Fibroblast of lung (primary cell): ENCODE measurements at regions not wholly inside any gene's neighbourhood (a gene's known extent, or its start where the extent isn't known, plus 50 kb on each side); places are given as distances from the start of the nearest gene placed in this dataset.
"Not testable (repeated sequence)": the region's sequence is repeated elsewhere in the genome, so short reads cannot be mapped to it uniquely, and the experiment has no call there.

Experiments used
- DNase-seq, 2 donors: peaks; one replicate each; pipeline versions ENCODE4 v3.0.0 to v3.0.0-alpha.2; 2010; ENCODE audit warnings: low read depth in 2 of 2
- H2AFZ ChIP-seq: 2 replicates; pipeline ENCODE4 v1.5.1; 2012; ENCODE audit warnings: low read length, control low read depth, inconsistent platforms
- H3K27ac ChIP-seq: 2 replicates; pipeline ENCODE4 v1.5.1; 2011; ENCODE audit warnings: low read length, control low read depth; ENCODE audit not compliant: insufficient read depth
- H3K27me3 ChIP-seq: 2 replicates; pipeline ENCODE4 v1.5.1; 2011; ENCODE audit warnings: mild to moderate bottlenecking, low read length; ENCODE audit not compliant: control insufficient read depth, insufficient read depth
- H3K36me3 ChIP-seq: 2 replicates; pipeline ENCODE4 v1.5.1; 2011; ENCODE audit warnings: low read length; ENCODE audit not compliant: control insufficient read depth, insufficient read depth
- H3K4me1 ChIP-seq: 2 replicates; pipeline ENCODE4 v1.5.1; 2011; ENCODE audit warnings: low read length; ENCODE audit not compliant: control insufficient read depth, insufficient read depth; ENCODE audit errors: extremely low read depth
- H3K4me2 ChIP-seq: 2 replicates; pipeline ENCODE4 v1.5.1; 2011; ENCODE audit warnings: low read length, control low read depth; ENCODE audit not compliant: insufficient read depth; ENCODE audit errors: extremely low read depth
- H3K4me3 ChIP-seq, 4 experiments: fragments of 200-600 bp in 1 of 4; sonication (generic) in 1 of 4; replicated peaks in 1 of 4; 2 replicates each; pipeline ENCODE4 v1.5.1; 2011 to 2016; ENCODE audit warnings: low read length in 4 of 4, low read depth in 3 of 4, mild to moderate bottlenecking in 3 of 4, control low read depth in 2 of 4, inconsistent platforms in 1 of 4, mixed read lengths in 1 of 4; ENCODE audit not compliant: insufficient read depth in 1 of 4; ENCODE audit errors: control extremely low read depth in 1 of 4
- H3K79me2 ChIP-seq: 2 replicates; pipeline ENCODE4 v1.5.1; 2012; ENCODE audit warnings: mild to moderate bottlenecking, low read length, inconsistent platforms; ENCODE audit not compliant: control insufficient read depth, insufficient read depth
- H3K9ac ChIP-seq: 2 replicates; pipeline ENCODE4 v1.5.1; 2011; ENCODE audit warnings: mild to moderate bottlenecking, low read length, control low read depth; ENCODE audit not compliant: insufficient read depth
- H3K9me3 ChIP-seq: 2 replicates; pipeline ENCODE4 v1.5.1; 2012; ENCODE audit warnings: low read depth, low read length; ENCODE audit not compliant: control insufficient read depth, insufficient read depth
- H4K20me1 ChIP-seq: 2 replicates; pipeline ENCODE4 v1.5.1; 2011; ENCODE audit warnings: low read length; ENCODE audit not compliant: control insufficient read depth, insufficient read depth; ENCODE audit errors: extremely low read depth
- EZH2 ChIP-seq: IDR thresholded peaks from 2 replicates; pipeline ENCODE4 v1.5.1; 2012; ENCODE audit warnings: low read length, control low read depth, mild to moderate bottlenecking; ENCODE audit errors: missing control alignments
- TF ChIP-seq, protein P1 (sequence below), 2 donors: IDR thresholded peaks in 1 of 2; conservative IDR thresholded peaks in 1 of 2; 1 replicate in 1 of 2; 2 replicates in 1 of 2; pipeline ENCODE4 v1.5.1; 2011 to 2012; ENCODE audit warnings: low read length in 2 of 2, control low read depth in 1 of 2, inconsistent platforms in 1 of 2, low read depth in 1 of 2, mild to moderate bottlenecking in 1 of 2

GRCh38 chrY:12289415-12289814 lies 411.6 kb upstream of the USP9Y start:
- H3K4me2 ChIP-seq = no peak overlapping the region
- H2AFZ ChIP-seq = no peak overlapping the region
- no peaks in the 10 kb centered on the region for H3K79me2 ChIP-seq
- no peaks in the 10 kb centered on the region for H4K20me1 ChIP-seq
- H3K36me3 ChIP-seq = no peaks in the 10 kb centered on the region
- H3K9ac ChIP-seq = no peak overlapping the region
- no peaks in the 10 kb centered on the region for H3K4me1 ChIP-seq
- H3K9me3 ChIP-seq = no peaks in the 10 kb centered on the region
- no peak for TF ChIP-seq EZH2
- TF ChIP-seq, protein P1, sequence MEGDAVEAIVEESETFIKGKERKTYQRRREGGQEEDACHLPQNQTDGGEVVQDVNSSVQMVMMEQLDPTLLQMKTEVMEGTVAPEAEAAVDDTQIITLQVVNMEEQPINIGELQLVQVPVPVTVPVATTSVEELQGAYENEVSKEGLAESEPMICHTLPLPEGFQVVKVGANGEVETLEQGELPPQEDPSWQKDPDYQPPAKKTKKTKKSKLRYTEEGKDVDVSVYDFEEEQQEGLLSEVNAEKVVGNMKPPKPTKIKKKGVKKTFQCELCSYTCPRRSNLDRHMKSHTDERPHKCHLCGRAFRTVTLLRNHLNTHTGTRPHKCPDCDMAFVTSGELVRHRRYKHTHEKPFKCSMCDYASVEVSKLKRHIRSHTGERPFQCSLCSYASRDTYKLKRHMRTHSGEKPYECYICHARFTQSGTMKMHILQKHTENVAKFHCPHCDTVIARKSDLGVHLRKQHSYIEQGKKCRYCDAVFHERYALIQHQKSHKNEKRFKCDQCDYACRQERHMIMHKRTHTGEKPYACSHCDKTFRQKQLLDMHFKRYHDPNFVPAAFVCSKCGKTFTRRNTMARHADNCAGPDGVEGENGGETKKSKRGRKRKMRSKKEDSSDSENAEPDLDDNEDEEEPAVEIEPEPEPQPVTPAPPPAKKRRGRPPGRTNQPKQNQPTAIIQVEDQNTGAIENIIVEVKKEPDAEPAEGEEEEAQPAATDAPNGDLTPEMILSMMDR (conservative IDR thresholded peaks at IDR 0.05 in 1 of 2, IDR thresholded peaks at IDR 0.05 in 1 of 2; ENCODE audit: low read depth in 1 of 2, low read length in 2 of 2) = no peak
- H3K27me3 ChIP-seq = no peaks in the 10 kb centered on the region
- no peak for DNase-seq
- H3K27ac ChIP-seq = no peak overlapping the region
- no peak overlapping the region for H3K4me3 ChIP-seq

GRCh38 chrY:12292542-12292941 lies 408.5 kb upstream of the USP9Y start:
- TF ChIP-seq, protein P1 (conservative IDR thresholded peaks at IDR 0.05 in 1 of 2, IDR thresholded peaks at IDR 0.05 in 1 of 2; ENCODE audit: low read depth in 1 of 2, low read length in 2 of 2) = no peak
- no peak for TF ChIP-seq EZH2
- H3K4me2 ChIP-seq = no peak overlapping the region
- DNase-seq = no peak
- H3K9me3 ChIP-seq = no peaks in the 10 kb centered on the region
- no peaks in the 10 kb centered on the region for H4K20me1 ChIP-seq
- H2AFZ ChIP-seq = no peak overlapping the region
- H3K27ac ChIP-seq = no peak overlapping the region
- no peaks in the 10 kb centered on the region for H3K36me3 ChIP-seq
- no peaks in the 10 kb centered on the region for H3K27me3 ChIP-seq
- H3K4me1 ChIP-seq = no peaks in the 10 kb centered on the region
- no peak overlapping the region for H3K4me3 ChIP-seq
- no peak overlapping the region for H3K9ac ChIP-seq
- no peaks in the 10 kb centered on the region for H3K79me2 ChIP-seq

GRCh38 chrY:12296460-12296859 lies 404.6 kb upstream of the USP9Y start:
- no peak overlapping the region for H3K4me2 ChIP-seq
- H3K36me3 ChIP-seq = no peaks in the 10 kb centered on the region
- no peak for DNase-seq
- no peak overlapping the region for H3K27ac ChIP-seq
- no peaks in the 10 kb centered on the region for H3K27me3 ChIP-seq
- H3K9ac ChIP-seq = no peak overlapping the region
- H3K4me1 ChIP-seq = no peaks in the 10 kb centered on the region
- no peak overlapping the region for H3K4me3 ChIP-seq
- TF ChIP-seq, protein P1 (conservative IDR thresholded peaks at IDR 0.05 in 1 of 2, IDR thresholded peaks at IDR 0.05 in 1 of 2; ENCODE audit: low read depth in 1 of 2, low read length in 2 of 2) = no peak
- TF ChIP-seq EZH2 = no peak
- no peaks in the 10 kb centered on the region for H3K9me3 ChIP-seq
- no peaks in the 10 kb centered on the region for H3K79me2 ChIP-seq
- no peaks in the 10 kb centered on the region for H4K20me1 ChIP-seq
- H2AFZ ChIP-seq = no peak overlapping the region

DNA sequence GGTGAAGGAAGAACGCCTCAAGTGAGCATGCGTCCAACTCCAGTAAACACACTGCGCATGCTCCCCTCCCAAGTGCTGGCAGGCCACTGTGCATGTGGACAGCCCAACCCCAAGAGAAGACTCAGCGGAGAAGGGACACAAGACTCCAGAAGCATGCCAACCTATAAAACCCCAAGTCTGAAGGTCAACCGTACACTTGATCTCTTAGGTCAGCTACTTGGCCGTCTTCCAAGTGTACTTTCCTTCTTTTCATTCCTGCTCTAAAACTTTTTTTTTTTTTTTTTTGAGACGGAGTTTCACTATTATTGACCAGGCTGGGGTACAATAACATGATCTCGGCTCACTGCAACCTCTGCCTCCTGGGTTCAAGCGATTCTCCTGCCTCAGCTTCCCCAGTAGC lies 401.2 kb upstream of the USP9Y start:
- H3K4me2 ChIP-seq, H2AFZ ChIP-seq, H4K20me1 ChIP-seq, H3K79me2 ChIP-seq, H3K9me3 ChIP-seq, H3K9ac ChIP-seq, H3K27ac ChIP-seq, H3K27me3 ChIP-seq, H3K36me3 ChIP-seq, DNase-seq, H3K4me3 ChIP-seq, H3K4me1 ChIP-seq: not testable (repeated sequence)
